Right lobe of liver (tissue), 6 donors: ENCODE measurements at regions not wholly inside any gene's neighbourhood (a gene's known extent, or its start where the extent isn't known, plus 50 kb on each side); places are given as distances from the start of the nearest gene placed in this dataset.
A peak's percentile ranks its signal among the peaks of the same experiment; 100 is the strongest.

ENCODE experiments used
- ATAC-seq, 4 donors: fragments of 200-7000 bp; cut with Tn5 transposase; one replicate each; pipeline ENCODE4 v1.9.1; 2020; ENCODE audit warnings: mild to moderate bottlenecking in 4 of 4, moderate library complexity in 4 of 4
- DNase-seq, 3 donors: peaks; one replicate each; pipeline ENCODE4 v3.0.0-alpha.2; 2020
- H3K27ac ChIP-seq, 3 donors: fragments of 200-600 bp; one replicate each; pipeline ENCODE4 v1.8.0; 2022
- H3K27me3 ChIP-seq, 2 donors: fragments of 200-600 bp; one replicate each; pipeline ENCODE4 v1.8.0; 2022
- H3K36me3 ChIP-seq, 4 donors: fragments of 200-600 bp; sonication (generic) in 1 of 4; one replicate each; pipeline versions ENCODE4 v1.5.1 to v1.8.0; 2017 to 2022; ENCODE audit warnings: control low read depth in 1 of 4
- H3K4me1 ChIP-seq, 4 donors: fragments of 200-600 bp; sonication (generic) in 1 of 4; one replicate each; pipeline versions ENCODE4 v1.5.1 to v1.8.0; 2017 to 2022; ENCODE audit warnings: control low read depth in 1 of 4
- H3K4me3 ChIP-seq, 3 donors: fragments of 200-600 bp; one replicate each; pipeline ENCODE4 v1.8.0; 2022
- H3K9me3 ChIP-seq, 4 donors: fragments of 200-600 bp; sonication (generic) in 1 of 4; one replicate each; pipeline versions ENCODE4 v1.5.1 to v1.8.0; 2017 to 2022; ENCODE audit warnings: control low read depth in 1 of 4
- POLR2A ChIP-seq: fragments of 450-650 bp; IDR thresholded peaks from one replicate; pipeline ENCODE4 v1.6.1; 2017; ENCODE audit warnings: antibody characterized with exemption, mild to moderate bottlenecking
- WGBS: methylation state at CpG from one replicate; pipeline ENCODE4 v1.1.6; 2018; ENCODE audit warnings: low coverage, low lambda C conversion rate; ENCODE audit not compliant: insufficient coverage; ENCODE audit errors: missing lambda C conversion rate; 5-methylcytosine and 5-hydroxymethylcytosine counted together
- intact Hi-C, 2 donors: fragments of 100-400 bp; cut with DNase I; formaldehyde crosslinking; loops; one replicate each; pipeline versions ENCODE4 v1.11.2 to v1.14.1; 2022
- TF ChIP-seq, protein P1 (sequence below), 4 donors: fragments of 200-600 bp in 3 of 4; fragments of 450-650 bp in 1 of 4; IDR thresholded peaks; one replicate each; pipeline versions ENCODE4 v1.5.1 to v1.8.0; 2016 to 2022; ENCODE audit warnings: antibody characterized with exemption in 4 of 4, mild to moderate bottlenecking in 2 of 4
- donor health status: DM: no; HTN: yes; CAD: no.
- donor health status: DM: no; HTN: no; CAD: no.
- donor health status: DM: no; HTN: no; CAD: no.
- donor health status: DM: no; HTN: yes; CAD: no.
- donor health status: DM: no; HTN: yes; CAD: no.

DNA sequence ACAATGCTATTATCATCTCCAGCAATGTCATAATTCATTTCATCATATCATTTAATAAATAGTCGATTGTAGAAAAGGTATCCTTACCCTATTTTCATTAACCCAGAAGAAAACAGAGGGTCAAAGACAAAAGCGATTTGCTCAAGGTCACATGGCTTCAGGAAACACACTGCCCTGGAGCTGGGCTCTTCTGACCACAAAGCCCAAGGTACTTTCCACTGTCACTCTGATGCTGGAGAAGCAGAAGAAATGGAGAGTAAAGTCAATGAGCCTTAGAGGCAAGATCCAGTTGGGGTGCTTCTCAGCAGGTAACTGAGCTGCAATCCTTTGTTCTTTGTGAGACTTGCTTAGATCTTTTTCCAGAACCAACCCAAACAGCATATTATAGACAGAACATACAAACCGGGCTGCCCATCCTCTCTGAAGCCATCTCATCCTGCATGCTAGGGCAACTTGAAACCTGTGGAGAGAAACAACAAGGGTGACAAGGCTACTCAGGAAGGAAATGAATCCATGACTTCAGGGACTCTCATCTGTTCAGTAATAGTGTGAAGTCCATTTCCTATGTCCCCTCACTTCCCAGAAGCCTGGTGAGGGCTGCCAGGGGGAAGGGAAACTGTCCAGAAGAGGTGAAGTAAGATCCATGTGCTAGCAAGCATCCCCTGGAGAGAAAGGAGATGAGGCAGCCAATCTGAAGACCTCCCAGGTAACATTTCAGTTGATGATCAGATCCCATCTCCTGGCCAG lies 148.6 kb upstream of the SVIL start:
- H3K36me3 ChIP-seq, result no peaks in the 10 kb centered on the region
- DNase-seq (no peak), ATAC-seq (peak in 2 of 4 donors; percentile 23 to 62)
- no peak for TF ChIP-seq POLR2A
- TF ChIP-seq, protein P1, sequence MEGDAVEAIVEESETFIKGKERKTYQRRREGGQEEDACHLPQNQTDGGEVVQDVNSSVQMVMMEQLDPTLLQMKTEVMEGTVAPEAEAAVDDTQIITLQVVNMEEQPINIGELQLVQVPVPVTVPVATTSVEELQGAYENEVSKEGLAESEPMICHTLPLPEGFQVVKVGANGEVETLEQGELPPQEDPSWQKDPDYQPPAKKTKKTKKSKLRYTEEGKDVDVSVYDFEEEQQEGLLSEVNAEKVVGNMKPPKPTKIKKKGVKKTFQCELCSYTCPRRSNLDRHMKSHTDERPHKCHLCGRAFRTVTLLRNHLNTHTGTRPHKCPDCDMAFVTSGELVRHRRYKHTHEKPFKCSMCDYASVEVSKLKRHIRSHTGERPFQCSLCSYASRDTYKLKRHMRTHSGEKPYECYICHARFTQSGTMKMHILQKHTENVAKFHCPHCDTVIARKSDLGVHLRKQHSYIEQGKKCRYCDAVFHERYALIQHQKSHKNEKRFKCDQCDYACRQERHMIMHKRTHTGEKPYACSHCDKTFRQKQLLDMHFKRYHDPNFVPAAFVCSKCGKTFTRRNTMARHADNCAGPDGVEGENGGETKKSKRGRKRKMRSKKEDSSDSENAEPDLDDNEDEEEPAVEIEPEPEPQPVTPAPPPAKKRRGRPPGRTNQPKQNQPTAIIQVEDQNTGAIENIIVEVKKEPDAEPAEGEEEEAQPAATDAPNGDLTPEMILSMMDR (IDR thresholded peaks at IDR 0.05), result no peak
- WGBS, result 61% methylated on average over 3 of the region's 3 CpGs
- no peaks in the 10 kb centered on the region for H3K27me3 ChIP-seq
- no peak overlapping the region for H3K27ac ChIP-seq
- intact Hi-C loops, result no loop called here
- no peak overlapping the region for H3K4me3 ChIP-seq
- H3K9me3 ChIP-seq, result no peaks in the 10 kb centered on the region
- H3K4me1 ChIP-seq, result no peaks in the 10 kb centered on the region

DNA sequence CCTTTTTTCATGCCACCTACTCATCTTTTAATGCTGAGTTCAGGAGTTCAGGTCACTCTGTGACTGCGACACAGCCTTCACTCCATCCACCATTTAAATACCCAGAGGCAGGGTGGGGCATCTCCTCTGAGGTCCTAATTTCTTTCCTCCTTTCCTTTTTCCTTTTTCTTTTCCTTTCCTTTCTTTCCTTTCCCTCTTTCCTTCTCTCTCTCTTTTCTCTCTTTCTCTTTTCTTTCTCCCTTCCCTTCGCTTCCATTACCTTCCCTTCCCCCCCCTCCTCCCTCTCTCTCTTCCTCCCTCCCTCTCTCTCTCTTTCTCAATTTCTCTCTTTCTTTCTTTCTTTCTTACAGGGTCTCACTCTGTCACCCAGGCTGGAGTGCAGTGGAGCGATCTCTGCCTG lies 145.9 kb upstream of the SVIL start:
- ATAC-seq (no peak), DNase-seq (no peak)
- H3K27ac ChIP-seq, result no peak overlapping the region
- H3K36me3 ChIP-seq, result no peaks in the 10 kb centered on the region
- WGBS, result 71% methylated on average over 3 of the region's 3 CpGs
- intact Hi-C loops, result no loop called here
- no peaks in the 10 kb centered on the region for H3K4me1 ChIP-seq
- no peaks in the 10 kb centered on the region for H3K9me3 ChIP-seq
- H3K27me3 ChIP-seq, result no peaks in the 10 kb centered on the region
- TF ChIP-seq, protein P1 (IDR thresholded peaks at IDR 0.05), result no peak
- no peak for TF ChIP-seq POLR2A
- no peak overlapping the region for H3K4me3 ChIP-seq

DNA sequence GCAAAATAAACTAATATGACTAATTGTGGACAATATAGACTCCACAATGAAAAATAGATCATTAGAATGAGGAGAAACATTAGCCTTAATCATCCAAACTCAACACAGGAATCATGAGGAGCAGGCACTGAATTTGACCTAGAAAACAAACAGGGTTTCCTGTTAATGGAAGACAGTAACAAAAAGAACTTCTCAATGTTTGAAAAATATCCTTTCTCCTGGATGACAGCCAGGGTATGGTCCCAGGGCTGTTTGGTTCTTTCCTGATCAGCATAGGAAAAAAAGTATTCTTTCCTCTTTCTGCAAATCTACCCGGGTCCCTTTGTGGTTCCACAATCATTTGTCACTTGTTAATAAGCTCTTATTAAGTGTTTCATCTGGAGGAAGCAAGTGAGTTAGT lies 145.3 kb upstream of the SVIL start:
- 57% methylated on average over 1 of the region's 1 CpG for WGBS
- no peak overlapping the region for H3K4me3 ChIP-seq
- ATAC-seq (no peak), DNase-seq (no peak)
- no peaks in the 10 kb centered on the region for H3K27me3 ChIP-seq
- no peaks in the 10 kb centered on the region for H3K4me1 ChIP-seq
- H3K36me3 ChIP-seq, result no peaks in the 10 kb centered on the region
- intact Hi-C loops, result no loop called here
- H3K9me3 ChIP-seq, result no peaks in the 10 kb centered on the region
- no peak for TF ChIP-seq POLR2A
- H3K27ac ChIP-seq, result no peak overlapping the region

DNA sequence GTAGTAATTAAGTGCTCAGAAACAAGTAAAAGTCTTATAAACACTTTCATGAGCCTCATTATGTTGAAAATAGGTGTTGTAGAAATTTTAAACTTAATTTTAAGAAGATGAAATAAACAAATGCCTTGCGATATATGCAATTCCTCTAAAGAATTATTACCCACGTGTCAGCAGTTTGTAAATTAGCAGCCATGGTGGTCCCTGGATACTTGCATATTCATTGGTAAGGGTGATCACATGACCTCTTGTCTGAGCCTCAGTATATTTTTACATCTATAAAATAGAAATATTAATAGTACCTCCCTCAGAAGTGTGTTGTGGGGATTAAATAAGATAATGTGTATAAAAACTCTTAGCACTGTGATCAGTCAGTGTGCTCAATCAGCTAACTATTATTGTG lies 141.5 kb upstream of the SVIL start:
- H3K4me1 ChIP-seq, result no peaks in the 10 kb centered on the region
- no peak overlapping the region for H3K27ac ChIP-seq
- TF ChIP-seq, protein P1 (IDR thresholded peaks at IDR 0.05), result no peak
- no peak for TF ChIP-seq POLR2A
- ATAC-seq (no peak), DNase-seq (no peak)
- no peaks in the 10 kb centered on the region for H3K27me3 ChIP-seq
- WGBS, result 70% methylated on average over 2 of the region's 2 CpGs
- H3K36me3 ChIP-seq, result no peaks in the 10 kb centered on the region
- intact Hi-C loops, result no loop called here
- H3K9me3 ChIP-seq, result no peaks in the 10 kb centered on the region
- no peak overlapping the region for H3K4me3 ChIP-seq

DNA sequence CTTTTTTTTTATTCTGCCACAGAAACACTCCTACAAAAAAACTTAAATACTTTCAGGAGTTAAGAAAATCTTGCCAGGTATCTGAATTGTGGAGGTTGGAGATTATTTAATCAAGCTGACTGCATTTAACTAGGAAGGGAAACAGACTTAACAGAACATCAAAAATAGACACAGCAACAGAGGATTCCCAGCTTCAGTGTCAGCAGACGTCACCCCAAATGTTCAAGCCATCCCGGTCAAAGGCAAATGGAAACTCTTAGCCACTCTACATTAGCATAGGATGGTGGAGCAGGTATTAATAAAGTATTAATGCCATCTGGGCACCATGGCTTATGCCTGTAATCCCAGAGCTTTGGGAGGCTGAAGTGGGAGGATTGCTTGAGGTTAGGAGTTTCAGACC lies 139.7 kb upstream of the SVIL start:
- WGBS, result 81% methylated on average over 2 of the region's 2 CpGs
- intact Hi-C loops, result no loop called here
- no peak for ATAC-seq
- no peaks in the 10 kb centered on the region for H3K27me3 ChIP-seq
- no peaks in the 10 kb centered on the region for H3K9me3 ChIP-seq
- no peak for DNase-seq
- H3K4me1 ChIP-seq, result no peaks in the 10 kb centered on the region
- no peak overlapping the region for H3K27ac ChIP-seq
- H3K36me3 ChIP-seq, result no peaks in the 10 kb centered on the region
- TF ChIP-seq, protein P1 (IDR thresholded peaks at IDR 0.05), result no peak
- TF ChIP-seq POLR2A, result no peak
- no peak overlapping the region for H3K4me3 ChIP-seq
